ENCODE measurements at regions not wholly inside any gene's neighbourhood (a gene's known extent, or its start where the extent isn't known, plus 50 kb on each side); places are given as distances from the start of the nearest gene placed in this dataset.

DNA sequence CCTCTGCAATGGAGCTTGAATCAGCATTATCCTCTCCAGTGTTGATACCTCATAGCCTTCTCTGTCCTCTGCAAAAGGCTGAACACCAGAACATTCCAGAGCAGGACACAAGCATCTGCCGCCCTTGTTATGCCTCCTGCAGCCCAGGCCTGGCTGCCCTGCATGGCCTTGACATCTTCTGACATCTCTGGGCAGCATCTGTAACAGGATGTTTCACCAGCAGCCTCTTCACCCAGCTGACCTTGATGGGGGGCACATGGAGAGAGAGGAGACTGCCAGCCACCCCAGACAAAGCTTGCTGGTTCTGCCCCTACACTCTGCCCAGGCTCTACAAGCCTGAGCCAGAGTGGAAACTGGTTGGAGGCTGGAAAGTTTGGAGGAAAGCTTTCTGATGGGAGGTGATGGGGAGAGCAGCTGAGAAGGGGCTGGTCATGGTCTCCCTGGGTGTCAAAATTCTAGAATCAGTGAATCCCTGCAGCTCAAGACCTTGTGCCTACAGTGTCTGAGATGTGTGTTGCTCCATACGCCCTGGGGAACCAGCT lies 145.1 kb downstream of the MRPL14 start:
- ChIA-PET CTCF (no interaction called here), POLR2A (ENCODE audit: unreplicated experiment) (no interaction called here)
- H3K27ac ChIP-seq (ENCODE audit: low read length) = no peak overlapping the region
- no peak for DNase-seq
- TF ChIP-seq EZH2phosphoT487 (IDR thresholded peaks at IDR 0.05; ENCODE audit: borderline replicate concordance, low read length) = no peak
- no peak for TF ChIP-seq EZH2 (IDR thresholded peaks at IDR 0.05; ENCODE audit: low read length, unreplicated experiment)
- H3K4me1 ChIP-seq (ENCODE audit: insufficient read depth, low read length) = peaks cover 14% of the 10 kb centered on the region
- ATAC-seq = no peak
- H4K20me1 ChIP-seq (ENCODE audit: low read length) = no peaks in the 10 kb centered on the region
- H3K9me2 ChIP-seq (replicated peaks; ENCODE audit: low read length) = no peaks in the 10 kb centered on the region
- no peak overlapping the region for H3K4me3 ChIP-seq (ENCODE audit: low read length)
- no peak overlapping the region for H3K4me2 ChIP-seq (ENCODE audit: low read length)
- no peaks in the 10 kb centered on the region for H3K27me3 ChIP-seq (ENCODE audit: low read length)
- no peaks in the 10 kb centered on the region for H3K79me2 ChIP-seq (ENCODE audit: low read length)
- intact Hi-C loops (cut with micrococcal nuclease) = no loop called here
- no peak overlapping the region for H3K9ac ChIP-seq (ENCODE audit: low read length)
- BruUV-seq (replicated peaks) = no TSS peak
- H3F3A ChIP-seq (ENCODE audit: low read length, unreplicated experiment) = no peaks in the 10 kb centered on the region
- H3K9me3 ChIP-seq (ENCODE audit: low read length) = no peaks in the 10 kb centered on the region
- no peaks in the 10 kb centered on the region for H3K36me3 ChIP-seq (ENCODE audit: low read depth, low read length)
- H2AFZ ChIP-seq (ENCODE audit: low read length) = no peak overlapping the region

DNA sequence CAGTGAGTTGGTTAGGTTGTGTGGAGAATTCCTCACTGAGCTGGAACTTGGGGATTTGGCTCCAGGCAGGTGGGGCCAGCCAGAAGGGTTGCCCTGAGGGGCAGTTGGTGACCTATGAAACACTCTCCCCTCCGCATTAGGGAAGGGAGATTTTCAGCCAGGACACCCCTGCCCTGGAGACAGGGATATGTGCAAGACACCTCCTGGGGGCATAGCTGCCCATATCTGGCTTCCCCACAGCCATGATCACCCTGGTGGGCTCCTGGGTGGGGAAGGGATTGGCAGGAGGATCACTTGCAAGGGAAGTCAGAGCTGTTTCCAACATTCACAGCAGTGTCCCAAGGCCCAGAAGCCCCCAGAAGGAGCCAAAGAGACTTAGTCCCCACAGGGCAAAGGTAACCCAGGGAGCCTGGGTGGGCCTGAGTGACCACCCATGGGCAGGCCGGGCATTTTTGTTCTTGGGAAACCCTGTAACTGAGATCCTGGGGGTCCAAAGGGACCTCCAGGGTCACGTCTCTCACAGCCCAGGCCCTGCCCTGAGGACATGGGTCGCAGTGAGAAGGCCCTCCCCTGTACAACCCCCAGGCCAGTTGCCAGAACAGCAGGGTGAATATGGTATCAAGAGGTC lies 145.8 kb downstream of the MRPL14 start:
- Histone ChIP-seq H3K9me3 (ENCODE audit: low read length) (no peaks in the 10 kb centered on the region), H3K4me2 (ENCODE audit: low read length) (no peak overlapping the region), H3K9me2 (replicated peaks; ENCODE audit: low read length) (no peaks in the 10 kb centered on the region), H3F3A (ENCODE audit: low read length, unreplicated experiment) (no peaks in the 10 kb centered on the region), H3K9ac (ENCODE audit: low read length) (no peak overlapping the region), H3K4me1 (ENCODE audit: insufficient read depth, low read length) (peaks cover 16% of the 10 kb centered on the region), H3K79me2 (ENCODE audit: low read length) (no peaks in the 10 kb centered on the region), H3K4me3 (ENCODE audit: low read length) (no peak overlapping the region), H3K27ac (ENCODE audit: low read length) (no peak overlapping the region), H3K27me3 (ENCODE audit: low read length) (no peaks in the 10 kb centered on the region), H3K36me3 (ENCODE audit: low read depth, low read length) (no peaks in the 10 kb centered on the region), H4K20me1 (ENCODE audit: low read length) (no peaks in the 10 kb centered on the region), H2AFZ (ENCODE audit: low read length) (no peak overlapping the region)
- TF ChIP-seq EZH2phosphoT487 (IDR thresholded peaks at IDR 0.05; ENCODE audit: borderline replicate concordance, low read length) (no peak), EZH2 (IDR thresholded peaks at IDR 0.05; ENCODE audit: low read length, unreplicated experiment) (no peak)
- TF ChIP-seq, protein P1, sequence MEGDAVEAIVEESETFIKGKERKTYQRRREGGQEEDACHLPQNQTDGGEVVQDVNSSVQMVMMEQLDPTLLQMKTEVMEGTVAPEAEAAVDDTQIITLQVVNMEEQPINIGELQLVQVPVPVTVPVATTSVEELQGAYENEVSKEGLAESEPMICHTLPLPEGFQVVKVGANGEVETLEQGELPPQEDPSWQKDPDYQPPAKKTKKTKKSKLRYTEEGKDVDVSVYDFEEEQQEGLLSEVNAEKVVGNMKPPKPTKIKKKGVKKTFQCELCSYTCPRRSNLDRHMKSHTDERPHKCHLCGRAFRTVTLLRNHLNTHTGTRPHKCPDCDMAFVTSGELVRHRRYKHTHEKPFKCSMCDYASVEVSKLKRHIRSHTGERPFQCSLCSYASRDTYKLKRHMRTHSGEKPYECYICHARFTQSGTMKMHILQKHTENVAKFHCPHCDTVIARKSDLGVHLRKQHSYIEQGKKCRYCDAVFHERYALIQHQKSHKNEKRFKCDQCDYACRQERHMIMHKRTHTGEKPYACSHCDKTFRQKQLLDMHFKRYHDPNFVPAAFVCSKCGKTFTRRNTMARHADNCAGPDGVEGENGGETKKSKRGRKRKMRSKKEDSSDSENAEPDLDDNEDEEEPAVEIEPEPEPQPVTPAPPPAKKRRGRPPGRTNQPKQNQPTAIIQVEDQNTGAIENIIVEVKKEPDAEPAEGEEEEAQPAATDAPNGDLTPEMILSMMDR (conservative IDR thresholded peaks at IDR 0.05; ENCODE audit: low read depth, low read length) = no peak
- DNase-seq (no peak), ATAC-seq (no peak)
- no TSS peak for BruUV-seq (replicated peaks)
- intact Hi-C loops (cut with micrococcal nuclease) = no loop called here
- CTCF ChIA-PET = no interaction called here
- POLR2A ChIA-PET (ENCODE audit: unreplicated experiment) = no interaction called here

- intact Hi-C loops (cut with micrococcal nuclease) = no loop called here
- Histone ChIP-seq H3K9ac (ENCODE audit: low read length) (no peak overlapping the region), H3F3A (ENCODE audit: low read length, unreplicated experiment) (no peaks in the 10 kb centered on the region), H3K27me3 (ENCODE audit: low read length) (no peaks in the 10 kb centered on the region), H2AFZ (ENCODE audit: low read length) (no peak overlapping the region), H3K27ac (ENCODE audit: low read length) (no peak overlapping the region), H3K9me2 (replicated peaks; ENCODE audit: low read length) (no peaks in the 10 kb centered on the region), H4K20me1 (ENCODE audit: low read length) (no peaks in the 10 kb centered on the region), H3K4me1 (ENCODE audit: insufficient read depth, low read length) (peaks cover 24% of the 10 kb centered on the region), H3K79me2 (ENCODE audit: low read length) (no peaks in the 10 kb centered on the region), H3K9me3 (ENCODE audit: low read length) (0 out of 2 replicates have a peak, but pooled peaks cover 7% of the 10 kb centered on the region), H3K36me3 (ENCODE audit: low read depth, low read length) (peaks cover 6% of the 10 kb centered on the region; the same call in 1 of the 2 replicates), H3K4me2 (ENCODE audit: low read length) (no peak overlapping the region), H3K4me3 (ENCODE audit: low read length) (no peak overlapping the region)
- POLR2A ChIA-PET (ENCODE audit: unreplicated experiment) = no interaction called here
- CTCF ChIA-PET = no interaction called here
- ATAC-seq (no peak), DNase-seq (no peak)
- TF ChIP-seq EZH2 (IDR thresholded peaks at IDR 0.05; ENCODE audit: low read length, unreplicated experiment) = no peak
- TF ChIP-seq, protein P1 (conservative IDR thresholded peaks at IDR 0.05; ENCODE audit: low read depth, low read length) = no peak
- TF ChIP-seq EZH2phosphoT487 (IDR thresholded peaks at IDR 0.05; ENCODE audit: borderline replicate concordance, low read length) = no peak
- BruUV-seq (replicated peaks) = no TSS peak
Observed at GRCh38 chr6:43980004-43980795, 147.1 kb downstream of the MRPL14 start.
